Esophagus squamous epithelium (tissue), 4 donors: ENCODE measurements at regions not wholly inside any gene's neighbourhood (a gene's known extent, or its start where the extent isn't known, plus 50 kb on each side); places are given as distances from the start of the nearest gene placed in this dataset.

Experiments used
- POLR2A ChIP-seq, 4 donors: fragments of 450-650 bp; IDR thresholded peaks; one replicate each; pipeline ENCODE4 v1.6.1; 2017; ENCODE audit warnings: antibody characterized with exemption in 4 of 4, mild to moderate bottlenecking in 4 of 4, moderate library complexity in 3 of 4
- TF ChIP-seq, protein P1 (sequence below), 6 experiments: fragments of 450-650 bp in 4 of 6; fragments of 200-600 bp in 2 of 6; sonication (generic) in 2 of 6; IDR thresholded peaks; one replicate each; pipeline ENCODE4 v1.5.1; 2016 to 2019; ENCODE audit warnings: antibody characterized with exemption in 6 of 6, mild to moderate bottlenecking in 4 of 6, moderate library complexity in 4 of 6

DNA sequence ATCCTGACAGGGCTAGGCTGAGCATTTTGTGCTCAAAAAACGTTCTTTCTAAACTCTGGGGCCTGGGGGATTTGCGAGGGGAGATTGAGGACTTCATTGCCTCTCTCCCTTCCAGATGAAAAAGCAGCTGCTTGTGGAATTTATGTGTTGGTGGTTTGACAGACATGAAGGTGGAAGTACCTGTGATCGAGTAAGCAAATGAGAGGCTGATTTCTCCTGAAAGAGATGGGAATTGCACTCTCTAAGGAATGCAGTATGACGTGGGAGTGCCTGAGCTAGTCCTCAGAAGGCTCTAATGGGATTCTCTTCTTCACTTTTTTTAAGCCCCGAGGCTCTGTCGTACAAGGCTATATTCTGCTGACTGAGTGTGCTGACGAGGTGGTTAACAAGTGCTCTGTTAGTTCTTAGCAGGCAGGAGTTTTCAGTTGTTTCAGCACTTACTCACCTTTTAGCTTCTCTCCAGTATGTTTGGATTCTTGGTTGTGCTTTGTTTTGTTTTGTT is 426.8 kb upstream of the CNKSR2 start:
- TF ChIP-seq, protein P1, sequence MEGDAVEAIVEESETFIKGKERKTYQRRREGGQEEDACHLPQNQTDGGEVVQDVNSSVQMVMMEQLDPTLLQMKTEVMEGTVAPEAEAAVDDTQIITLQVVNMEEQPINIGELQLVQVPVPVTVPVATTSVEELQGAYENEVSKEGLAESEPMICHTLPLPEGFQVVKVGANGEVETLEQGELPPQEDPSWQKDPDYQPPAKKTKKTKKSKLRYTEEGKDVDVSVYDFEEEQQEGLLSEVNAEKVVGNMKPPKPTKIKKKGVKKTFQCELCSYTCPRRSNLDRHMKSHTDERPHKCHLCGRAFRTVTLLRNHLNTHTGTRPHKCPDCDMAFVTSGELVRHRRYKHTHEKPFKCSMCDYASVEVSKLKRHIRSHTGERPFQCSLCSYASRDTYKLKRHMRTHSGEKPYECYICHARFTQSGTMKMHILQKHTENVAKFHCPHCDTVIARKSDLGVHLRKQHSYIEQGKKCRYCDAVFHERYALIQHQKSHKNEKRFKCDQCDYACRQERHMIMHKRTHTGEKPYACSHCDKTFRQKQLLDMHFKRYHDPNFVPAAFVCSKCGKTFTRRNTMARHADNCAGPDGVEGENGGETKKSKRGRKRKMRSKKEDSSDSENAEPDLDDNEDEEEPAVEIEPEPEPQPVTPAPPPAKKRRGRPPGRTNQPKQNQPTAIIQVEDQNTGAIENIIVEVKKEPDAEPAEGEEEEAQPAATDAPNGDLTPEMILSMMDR (IDR thresholded peaks at IDR 0.05), result no peak
- no peak for TF ChIP-seq POLR2A (IDR thresholded peaks at IDR 0.05)
